ENCODE measurements at regions not wholly inside any gene's neighbourhood (a gene's known extent, or its start where the extent isn't known, plus 50 kb on each side); places are given as distances from the start of the nearest gene placed in this dataset.

- no peak for TF ChIP-seq CTCF (IDR thresholded peaks at IDR 0.05; ENCODE audit: insufficient read depth, low read length, poor library complexity, severe bottlenecking)
- no peak for TF ChIP-seq EZH2phosphoT487 (conservative IDR thresholded peaks at IDR 0.05; ENCODE audit: low read length)
Observed at GRCh38 chr22:48853627-48854240, 973.9 kb downstream of the BRD1 start.
